ENCODE measurements at regions not wholly inside any gene's neighbourhood (a gene's known extent, or its start where the extent isn't known, plus 50 kb on each side); places are given as distances from the start of the nearest gene placed in this dataset.
"Not testable (repeated sequence)": the region's sequence is repeated elsewhere in the genome, so short reads cannot be mapped to it uniquely, and the experiment has no call there.

GRCh38 chr18:64377446-64377845 is 228.6 kb upstream of the LINC00305 start:
- no peaks in the 10 kb centered on the region for H3K36me3 ChIP-seq (ENCODE audit: control insufficient read depth, insufficient read depth, low read length)
- TF ChIP-seq, protein P1, sequence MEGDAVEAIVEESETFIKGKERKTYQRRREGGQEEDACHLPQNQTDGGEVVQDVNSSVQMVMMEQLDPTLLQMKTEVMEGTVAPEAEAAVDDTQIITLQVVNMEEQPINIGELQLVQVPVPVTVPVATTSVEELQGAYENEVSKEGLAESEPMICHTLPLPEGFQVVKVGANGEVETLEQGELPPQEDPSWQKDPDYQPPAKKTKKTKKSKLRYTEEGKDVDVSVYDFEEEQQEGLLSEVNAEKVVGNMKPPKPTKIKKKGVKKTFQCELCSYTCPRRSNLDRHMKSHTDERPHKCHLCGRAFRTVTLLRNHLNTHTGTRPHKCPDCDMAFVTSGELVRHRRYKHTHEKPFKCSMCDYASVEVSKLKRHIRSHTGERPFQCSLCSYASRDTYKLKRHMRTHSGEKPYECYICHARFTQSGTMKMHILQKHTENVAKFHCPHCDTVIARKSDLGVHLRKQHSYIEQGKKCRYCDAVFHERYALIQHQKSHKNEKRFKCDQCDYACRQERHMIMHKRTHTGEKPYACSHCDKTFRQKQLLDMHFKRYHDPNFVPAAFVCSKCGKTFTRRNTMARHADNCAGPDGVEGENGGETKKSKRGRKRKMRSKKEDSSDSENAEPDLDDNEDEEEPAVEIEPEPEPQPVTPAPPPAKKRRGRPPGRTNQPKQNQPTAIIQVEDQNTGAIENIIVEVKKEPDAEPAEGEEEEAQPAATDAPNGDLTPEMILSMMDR (IDR thresholded peaks at IDR 0.05; ENCODE audit: insufficient read depth, low read length, severe bottlenecking): no peak
- H3K4me3 ChIP-seq (ENCODE audit: low read depth, low read length): no peak overlapping the region
- H3K27me3 ChIP-seq (ENCODE audit: control insufficient read depth, insufficient read depth, low read length): no peaks in the 10 kb centered on the region
- DNase-seq (ENCODE audit: low read depth) (no peak), FAIRE-seq (no peak)

GRCh38 chr18:64372850-64373249 is 224.0 kb upstream of the LINC00305 start:
- TF ChIP-seq, protein P1 (IDR thresholded peaks at IDR 0.05; ENCODE audit: insufficient read depth, low read length, severe bottlenecking): no peak
- DNase-seq (ENCODE audit: low read depth): no peak
- FAIRE-seq: no peak
- Histone ChIP-seq H3K4me3 (ENCODE audit: low read depth, low read length) (no peak overlapping the region), H3K36me3 (ENCODE audit: control insufficient read depth, insufficient read depth, low read length) (no peaks in the 10 kb centered on the region), H3K27me3 (ENCODE audit: control insufficient read depth, insufficient read depth, low read length) (no peaks in the 10 kb centered on the region)

DNA sequence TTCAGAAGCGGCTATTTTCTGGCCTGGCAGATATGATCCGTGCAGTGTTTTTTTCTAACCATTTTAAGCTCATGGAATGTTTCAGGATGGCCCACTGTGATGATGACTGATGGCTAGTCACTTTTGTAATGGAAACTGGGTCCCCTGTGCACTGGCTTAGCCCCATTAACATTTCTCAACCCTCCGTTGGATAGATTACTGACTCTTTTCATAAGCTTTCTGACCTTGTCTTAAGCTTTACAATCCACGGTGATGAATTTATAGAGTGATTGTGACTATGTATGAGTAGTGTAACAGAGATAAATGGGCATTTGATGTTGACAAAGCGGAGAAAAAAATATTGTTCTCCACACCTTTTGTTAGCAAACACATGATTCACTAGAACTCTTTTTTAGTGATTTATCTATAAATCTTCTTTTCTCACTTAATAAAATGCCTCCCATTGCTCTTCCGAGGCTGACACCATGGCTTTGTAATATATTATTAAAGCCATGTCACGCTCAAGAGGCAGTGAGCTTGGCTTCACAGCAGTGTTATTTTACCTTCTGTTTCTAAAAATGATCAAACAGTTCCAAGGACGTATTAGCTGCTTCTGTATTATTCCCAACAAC is 221.0 kb upstream of the LINC00305 start:
- not testable (repeated sequence) for DNase-seq (ENCODE audit: low read depth); H3K4me3 ChIP-seq (ENCODE audit: low read depth, low read length); H3K36me3 ChIP-seq (ENCODE audit: control insufficient read depth, insufficient read depth, low read length); H3K27me3 ChIP-seq (ENCODE audit: control insufficient read depth, insufficient read depth, low read length)
- peak; percentile 96 for FAIRE-seq

- FAIRE-seq (no peak), DNase-seq (ENCODE audit: low read depth) (no peak)
- Histone ChIP-seq H3K36me3 (ENCODE audit: control insufficient read depth, insufficient read depth, low read length) (no peaks in the 10 kb centered on the region), H3K4me3 (ENCODE audit: low read depth, low read length) (no peak overlapping the region), H3K27me3 (ENCODE audit: control insufficient read depth, insufficient read depth, low read length) (no peaks in the 10 kb centered on the region)
- TF ChIP-seq, protein P1 (IDR thresholded peaks at IDR 0.05; ENCODE audit: insufficient read depth, low read length, severe bottlenecking): no peak
Measured at GRCh38 chr18:64365106-64365505, 216.2 kb upstream of the LINC00305 start.

DNA sequence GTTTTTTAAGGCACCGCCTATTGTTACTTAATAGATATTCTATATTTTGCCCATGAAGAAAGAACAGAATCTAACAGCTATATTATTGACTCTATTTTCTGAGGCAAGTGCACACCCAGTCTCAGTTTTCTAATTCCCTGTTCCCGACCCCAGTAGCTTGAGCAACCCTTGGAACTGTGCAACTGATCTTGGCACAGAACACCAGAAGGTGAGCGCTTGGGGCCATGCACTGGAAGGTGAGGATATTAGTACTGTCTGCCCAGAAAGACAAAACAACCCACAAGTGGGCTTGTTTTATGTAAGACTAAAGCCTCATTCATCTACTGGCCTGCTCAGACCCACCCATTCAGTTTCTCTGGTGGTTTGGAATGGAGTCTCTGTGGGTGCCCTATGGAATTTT is 188.8 kb upstream of the LINC00305 start:
- H3K4me3 ChIP-seq (ENCODE audit: low read depth, low read length): no peak overlapping the region
- TF ChIP-seq, protein P1 (IDR thresholded peaks at IDR 0.05; ENCODE audit: insufficient read depth, low read length, severe bottlenecking): no peak
- H3K27me3 ChIP-seq (ENCODE audit: control insufficient read depth, insufficient read depth, low read length): no peaks in the 10 kb centered on the region
- no peak for FAIRE-seq
- H3K36me3 ChIP-seq (ENCODE audit: control insufficient read depth, insufficient read depth, low read length): no peaks in the 10 kb centered on the region
- no peak for DNase-seq (ENCODE audit: low read depth)

DNA sequence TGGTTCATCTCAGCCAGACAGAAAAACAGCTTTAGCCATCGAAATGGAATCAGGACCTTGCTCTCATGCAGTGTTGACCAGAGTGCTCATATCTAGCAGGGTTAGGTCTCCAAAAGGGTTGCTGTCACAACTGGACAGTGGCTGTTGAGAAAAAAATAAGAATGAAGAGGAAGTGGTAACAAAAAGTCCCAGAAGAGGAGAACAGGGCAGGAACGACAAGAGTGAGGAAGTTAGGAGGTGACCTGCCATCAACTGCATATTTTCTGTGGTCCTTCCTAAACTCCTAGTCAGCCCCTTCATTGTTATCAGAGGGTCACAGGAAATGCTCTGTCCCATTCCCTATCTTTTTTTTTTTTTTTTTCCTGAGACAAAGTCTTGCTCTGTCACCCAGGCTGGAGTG is 188.1 kb upstream of the LINC00305 start:
- H3K27me3 ChIP-seq (ENCODE audit: control insufficient read depth, insufficient read depth, low read length): no peaks in the 10 kb centered on the region
- TF ChIP-seq, protein P1 (IDR thresholded peaks at IDR 0.05; ENCODE audit: insufficient read depth, low read length, severe bottlenecking): no peak
- no peak overlapping the region for H3K4me3 ChIP-seq (ENCODE audit: low read depth, low read length)
- DNase-seq (ENCODE audit: low read depth): no peak
- no peak for FAIRE-seq
- H3K36me3 ChIP-seq (ENCODE audit: control insufficient read depth, insufficient read depth, low read length): no peaks in the 10 kb centered on the region

Measured in bronchial epithelial cell (primary cell).